ENCODE measurements at regions not wholly inside any gene's neighbourhood (a gene's known extent, or its start where the extent isn't known, plus 50 kb on each side); places are given as distances from the start of the nearest gene placed in this dataset.

DNA sequence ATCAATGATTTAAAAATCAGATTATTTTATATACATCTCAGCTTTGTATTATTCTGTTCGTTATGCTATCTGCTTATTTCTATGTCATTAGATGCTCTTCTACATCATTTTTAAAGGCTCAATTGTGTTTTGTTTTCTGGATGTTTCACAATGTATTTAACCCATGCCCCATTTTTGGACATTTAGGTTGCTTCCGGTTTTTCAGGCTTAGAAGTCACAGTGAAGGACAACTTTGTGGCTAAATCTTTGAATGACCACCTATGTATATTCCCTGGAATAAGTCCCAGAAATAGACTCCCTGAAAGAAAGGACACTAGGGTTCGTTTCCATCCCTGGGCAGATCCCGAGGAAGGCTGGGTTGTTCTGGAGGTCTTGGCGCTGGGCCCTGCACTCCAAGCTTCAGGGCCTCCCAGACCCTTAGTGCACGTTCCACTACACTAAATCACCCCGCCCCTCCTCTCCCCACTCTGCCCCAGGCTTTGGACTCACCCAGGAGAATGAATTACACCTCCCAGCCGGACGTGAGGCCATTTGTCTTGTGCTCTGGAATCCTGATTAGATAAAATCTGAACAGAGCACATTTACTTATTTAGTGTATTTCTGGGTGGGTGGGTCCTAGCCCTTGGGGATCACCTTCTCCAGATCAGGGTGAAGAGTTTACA, 188.2 kb downstream of the ZFP36L2 start:
- TF ChIP-seq, protein P1, sequence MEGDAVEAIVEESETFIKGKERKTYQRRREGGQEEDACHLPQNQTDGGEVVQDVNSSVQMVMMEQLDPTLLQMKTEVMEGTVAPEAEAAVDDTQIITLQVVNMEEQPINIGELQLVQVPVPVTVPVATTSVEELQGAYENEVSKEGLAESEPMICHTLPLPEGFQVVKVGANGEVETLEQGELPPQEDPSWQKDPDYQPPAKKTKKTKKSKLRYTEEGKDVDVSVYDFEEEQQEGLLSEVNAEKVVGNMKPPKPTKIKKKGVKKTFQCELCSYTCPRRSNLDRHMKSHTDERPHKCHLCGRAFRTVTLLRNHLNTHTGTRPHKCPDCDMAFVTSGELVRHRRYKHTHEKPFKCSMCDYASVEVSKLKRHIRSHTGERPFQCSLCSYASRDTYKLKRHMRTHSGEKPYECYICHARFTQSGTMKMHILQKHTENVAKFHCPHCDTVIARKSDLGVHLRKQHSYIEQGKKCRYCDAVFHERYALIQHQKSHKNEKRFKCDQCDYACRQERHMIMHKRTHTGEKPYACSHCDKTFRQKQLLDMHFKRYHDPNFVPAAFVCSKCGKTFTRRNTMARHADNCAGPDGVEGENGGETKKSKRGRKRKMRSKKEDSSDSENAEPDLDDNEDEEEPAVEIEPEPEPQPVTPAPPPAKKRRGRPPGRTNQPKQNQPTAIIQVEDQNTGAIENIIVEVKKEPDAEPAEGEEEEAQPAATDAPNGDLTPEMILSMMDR (IDR thresholded peaks at IDR 0.05; ENCODE audit: low read depth, low read length) = no peak
- no peak for TF ChIP-seq EZH2phosphoT487 (IDR thresholded peaks at IDR 0.05; ENCODE audit: low read depth)
- Histone ChIP-seq H4K20me1 (ENCODE audit: insufficient read depth, low read length) (no peaks in the 10 kb centered on the region), H3K4me1 (ENCODE audit: low read length) (peaks cover 19% of the 10 kb centered on the region), H3K9ac (ENCODE audit: low read length) (no peak overlapping the region), H3K4me2 (ENCODE audit: low read length) (no peak overlapping the region), H3K79me2 (ENCODE audit: low read length) (no peaks in the 10 kb centered on the region), H3K27me3 (ENCODE audit: low read depth, low read length) (no peaks in the 10 kb centered on the region), H3K4me3 (ENCODE audit: low read length) (no peak overlapping the region), H3K9me3 (ENCODE audit: insufficient read depth, low read length) (no peaks in the 10 kb centered on the region), H3K27ac (ENCODE audit: low read length) (no peak overlapping the region), H3K36me3 (replicated peaks; ENCODE audit: low read depth, low read length) (no peaks in the 10 kb centered on the region), H2AFZ (ENCODE audit: low read depth, low read length) (no peak overlapping the region)

DNA sequence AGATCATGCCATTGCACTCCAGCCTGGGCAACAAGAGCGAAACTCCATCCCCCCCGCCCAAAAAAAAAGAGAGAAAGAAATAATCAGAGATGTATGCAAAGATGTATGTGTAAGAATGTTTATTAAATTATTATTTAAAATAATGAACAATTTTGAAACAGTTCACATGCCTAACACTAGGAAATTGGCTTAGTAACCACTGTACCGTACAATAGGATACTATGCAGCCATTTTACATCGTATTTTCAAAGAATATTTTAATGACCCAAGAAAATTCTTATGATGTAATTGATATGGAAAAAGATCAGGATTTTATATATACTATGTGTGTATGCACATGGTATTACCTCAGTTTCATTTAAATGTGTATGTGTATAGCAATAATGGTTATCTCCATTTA, 190.5 kb downstream of the ZFP36L2 start:
- no peak overlapping the region for H3K27ac ChIP-seq (ENCODE audit: low read length)
- peaks cover 13% of the 10 kb centered on the region for H3K4me1 ChIP-seq (ENCODE audit: low read length)
- H4K20me1 ChIP-seq (ENCODE audit: insufficient read depth, low read length) = no peaks in the 10 kb centered on the region
- no peak overlapping the region for H3K4me2 ChIP-seq (ENCODE audit: low read length)
- TF ChIP-seq, protein P1 (IDR thresholded peaks at IDR 0.05; ENCODE audit: low read depth, low read length) = no peak
- TF ChIP-seq EZH2phosphoT487 (IDR thresholded peaks at IDR 0.05; ENCODE audit: low read depth) = no peak
- H3K79me2 ChIP-seq (ENCODE audit: low read length) = no peaks in the 10 kb centered on the region
- no peak overlapping the region for H3K9ac ChIP-seq (ENCODE audit: low read length)
- no peaks in the 10 kb centered on the region for H3K36me3 ChIP-seq (replicated peaks; ENCODE audit: low read depth, low read length)
- H3K4me3 ChIP-seq (ENCODE audit: low read length) = no peak overlapping the region
- no peaks in the 10 kb centered on the region for H3K27me3 ChIP-seq (ENCODE audit: low read depth, low read length)
- no peak overlapping the region for H2AFZ ChIP-seq (ENCODE audit: low read depth, low read length)
- no peaks in the 10 kb centered on the region for H3K9me3 ChIP-seq (ENCODE audit: insufficient read depth, low read length)

DNA sequence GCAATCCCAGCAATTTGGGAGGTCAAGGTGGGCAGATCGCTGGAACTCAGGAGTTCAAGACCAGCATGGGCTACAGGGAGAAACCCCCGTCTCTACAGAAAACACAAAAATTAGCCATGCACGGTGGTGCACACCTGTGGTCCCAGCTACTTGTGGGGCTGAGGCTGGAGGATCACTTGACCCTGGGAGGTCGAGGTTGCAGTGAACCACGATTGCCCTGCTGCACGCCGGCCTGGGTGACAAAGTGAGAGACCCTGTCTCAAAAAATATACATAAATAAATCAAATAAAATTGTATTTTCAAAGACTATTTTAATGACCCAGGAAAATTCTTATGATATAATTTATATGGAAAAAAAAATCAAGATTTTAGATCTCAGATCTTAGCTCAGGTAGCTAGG, 191.5 kb downstream of the ZFP36L2 start:
- no peaks in the 10 kb centered on the region for H4K20me1 ChIP-seq (ENCODE audit: insufficient read depth, low read length)
- TF ChIP-seq, protein P1 (IDR thresholded peaks at IDR 0.05; ENCODE audit: low read depth, low read length) = no peak
- TF ChIP-seq EZH2phosphoT487 (IDR thresholded peaks at IDR 0.05; ENCODE audit: low read depth) = no peak
- no peaks in the 10 kb centered on the region for H3K27me3 ChIP-seq (ENCODE audit: low read depth, low read length)
- no peaks in the 10 kb centered on the region for H3K79me2 ChIP-seq (ENCODE audit: low read length)
- no peak overlapping the region for H3K4me3 ChIP-seq (ENCODE audit: low read length)
- H3K4me2 ChIP-seq (ENCODE audit: low read length) = no peak overlapping the region
- no peak overlapping the region for H3K27ac ChIP-seq (ENCODE audit: low read length)
- H3K36me3 ChIP-seq (replicated peaks; ENCODE audit: low read depth, low read length) = no peaks in the 10 kb centered on the region
- no peak overlapping the region for H3K9ac ChIP-seq (ENCODE audit: low read length)
- H3K4me1 ChIP-seq (ENCODE audit: low read length) = peaks cover 4% of the 10 kb centered on the region
- no peaks in the 10 kb centered on the region for H3K9me3 ChIP-seq (ENCODE audit: insufficient read depth, low read length)
- H2AFZ ChIP-seq (ENCODE audit: low read depth, low read length) = no peak overlapping the region

DNA sequence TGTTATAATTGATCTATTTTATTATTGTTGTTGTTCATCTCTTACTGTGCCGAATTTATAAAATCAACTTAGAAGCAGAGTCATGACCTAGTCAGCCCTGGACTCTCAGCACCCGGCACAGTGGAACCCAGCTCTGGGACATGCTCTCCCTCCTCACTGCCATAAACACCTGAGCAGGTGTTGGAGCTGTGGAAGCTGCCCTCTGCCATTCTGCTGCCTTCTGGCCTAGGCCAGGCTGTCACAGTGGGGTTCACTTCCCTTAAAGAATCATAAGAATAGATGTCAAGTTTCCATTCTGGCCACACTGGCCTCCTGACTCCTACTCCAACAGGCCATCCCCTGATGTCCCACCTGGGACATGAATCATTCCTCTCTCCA, 192.2 kb downstream of the ZFP36L2 start:
- H4K20me1 ChIP-seq (ENCODE audit: insufficient read depth, low read length) = no peaks in the 10 kb centered on the region
- H3K36me3 ChIP-seq (replicated peaks; ENCODE audit: low read depth, low read length) = no peaks in the 10 kb centered on the region
- TF ChIP-seq, protein P1 (IDR thresholded peaks at IDR 0.05; ENCODE audit: low read depth, low read length) = no peak
- no peak for TF ChIP-seq EZH2phosphoT487 (IDR thresholded peaks at IDR 0.05; ENCODE audit: low read depth)
- H3K9me3 ChIP-seq (ENCODE audit: insufficient read depth, low read length) = no peaks in the 10 kb centered on the region
- no peak overlapping the region for H3K27ac ChIP-seq (ENCODE audit: low read length)
- no peaks in the 10 kb centered on the region for H3K4me1 ChIP-seq (ENCODE audit: low read length)
- H3K27me3 ChIP-seq (ENCODE audit: low read depth, low read length) = 0 out of 2 replicates have a peak, but pooled peaks cover 2% of the 10 kb centered on the region
- no peak overlapping the region for H3K9ac ChIP-seq (ENCODE audit: low read length)
- H2AFZ ChIP-seq (ENCODE audit: low read depth, low read length) = no peak overlapping the region
- no peaks in the 10 kb centered on the region for H3K79me2 ChIP-seq (ENCODE audit: low read length)
- H3K4me2 ChIP-seq (ENCODE audit: low read length) = no peak overlapping the region
- no peak overlapping the region for H3K4me3 ChIP-seq (ENCODE audit: low read length)
